Activated B cell treated with CpG ODN at 0.5 μM for 24 hours (primary cell): ENCODE measurements at regions not wholly inside any gene's neighbourhood (a gene's known extent, or its start where the extent isn't known, plus 50 kb on each side); places are given as distances from the start of the nearest gene placed in this dataset.

ENCODE experiments used
- ATAC-seq: fragments of 200-7000 bp; cut with Tn5 transposase; one replicate; pipeline ENCODE4 v1.10.0; 2021; ENCODE audit warnings: low read depth, mild to moderate bottlenecking, moderate library complexity
- CTCF ChIA-PET: fragments of 350-600 bp; sonication (Branson Sonifier 250); formaldehyde crosslinking; loops from one replicate; lab custom pipeline; 2021; ENCODE audit warnings: antibody characterized with exemption; lab: Charles Lee
- POLR2A ChIA-PET: fragments of 350-600 bp; sonication (Branson Sonifier 250); formaldehyde crosslinking; loops from one replicate; lab custom pipeline; 2021; ENCODE audit warnings: antibody characterized with exemption; lab: Charles Lee
- DNase-seq: peaks from one replicate; pipeline ENCODE4 v3.0.0; 2022
- H3K27ac Mint-ChIP-seq: one replicate; pipeline ENCODE4 v1.8.0; 2020; ENCODE audit warnings: mixed read lengths
- H3K27me3 Mint-ChIP-seq: one replicate; pipeline ENCODE4 v1.8.0; 2021; ENCODE audit warnings: mixed read lengths
- H3K36me3 Mint-ChIP-seq: one replicate; pipeline ENCODE4 v1.8.0; 2021; ENCODE audit warnings: low read depth, mixed read lengths
- H3K4me1 Mint-ChIP-seq: one replicate; pipeline ENCODE4 v1.8.0; 2021; ENCODE audit warnings: mixed read lengths
- H3K4me3 Mint-ChIP-seq: one replicate; pipeline ENCODE4 v1.8.0; 2020; ENCODE audit warnings: mild to moderate bottlenecking, mixed read lengths
- H3K9me3 Mint-ChIP-seq: one replicate; pipeline ENCODE4 v1.8.0; 2020; ENCODE audit warnings: mixed read lengths
- CTCF ChIP-seq: fragments of 200-600 bp; IDR thresholded peaks from one replicate; pipeline ENCODE4 v1.8.0; 2022; ENCODE audit warnings: antibody characterized with exemption, mild to moderate bottlenecking
- intact Hi-C: fragments of 100-400 bp; cut with micrococcal nuclease; formaldehyde crosslinking; loops from one replicate; pipeline ENCODE4 v1.15.1; 2024

GRCh38 chr7:31251441-31251840, 89.1 kb downstream of the NEUROD6 start:
- H3K36me3 Mint-ChIP-seq = no peaks in the 10 kb centered on the region
- H3K4me1 Mint-ChIP-seq = no peaks in the 10 kb centered on the region
- no peaks in the 10 kb centered on the region for H3K9me3 Mint-ChIP-seq
- ChIA-PET CTCF (no interaction called here), POLR2A (no interaction called here)
- ATAC-seq = no peak
- no peak overlapping the region for H3K4me3 Mint-ChIP-seq
- H3K27ac Mint-ChIP-seq = no peak overlapping the region
- intact Hi-C loops = no loop called here
- DNase-seq = no peak
- no peak for TF ChIP-seq CTCF
- peaks cover 4% of the 10 kb centered on the region for H3K27me3 Mint-ChIP-seq

- Mint-ChIP-seq H3K36me3 (no peaks in the 10 kb centered on the region), H3K27ac (no peak overlapping the region), H3K4me1 (no peaks in the 10 kb centered on the region), H3K9me3 (no peaks in the 10 kb centered on the region), H3K27me3 (peaks cover 4% of the 10 kb centered on the region), H3K4me3 (no peak overlapping the region)
- ATAC-seq (no peak), DNase-seq (no peak)
- TF ChIP-seq CTCF = no peak
- intact Hi-C loops = no loop called here
- POLR2A ChIA-PET = no interaction called here
- CTCF ChIA-PET = no interaction called here
Measured at GRCh38 chr7:31249671-31250070, 90.9 kb downstream of the NEUROD6 start.

GRCh38 chr7:31236868-31237267, 103.7 kb downstream of the NEUROD6 start:
- Mint-ChIP-seq H3K36me3 (no peaks in the 10 kb centered on the region), H3K9me3 (no peaks in the 10 kb centered on the region), H3K4me3 (no peak overlapping the region), H3K27ac (no peak overlapping the region), H3K27me3 (no peaks in the 10 kb centered on the region), H3K4me1 (no peaks in the 10 kb centered on the region)
- ChIA-PET POLR2A (no interaction called here), CTCF (no interaction called here)
- TF ChIP-seq CTCF = no peak
- DNase-seq (no peak), ATAC-seq (no peak)
- intact Hi-C loops = no loop called here

- intact Hi-C loops = no loop called here
- Mint-ChIP-seq H3K9me3 (no peaks in the 10 kb centered on the region), H3K27ac (no peak overlapping the region), H3K4me1 (no peaks in the 10 kb centered on the region), H3K27me3 (no peaks in the 10 kb centered on the region), H3K36me3 (no peaks in the 10 kb centered on the region), H3K4me3 (no peak overlapping the region)
- POLR2A ChIA-PET = no interaction called here
- DNase-seq = no peak
- CTCF ChIA-PET = no interaction called here
- ATAC-seq = no peak
- TF ChIP-seq CTCF = no peak
Measured at GRCh38 chr7:31234836-31235605, 105.5 kb downstream of the NEUROD6 start.

GRCh38 chr7:31228957-31229356, 111.6 kb downstream of the NEUROD6 start:
- H3K9me3 Mint-ChIP-seq = peaks cover 15% of the 10 kb centered on the region
- no peaks in the 10 kb centered on the region for H3K4me1 Mint-ChIP-seq
- TF ChIP-seq CTCF = no peak
- ChIA-PET POLR2A (no interaction called here), CTCF (no interaction called here)
- no peaks in the 10 kb centered on the region for H3K36me3 Mint-ChIP-seq
- no peak for DNase-seq
- no peak for ATAC-seq
- H3K27ac Mint-ChIP-seq = no peak overlapping the region
- H3K4me3 Mint-ChIP-seq = no peak overlapping the region
- intact Hi-C loops = no loop called here
- no peaks in the 10 kb centered on the region for H3K27me3 Mint-ChIP-seq
